ENCODE measurements at regions not wholly inside any gene's neighbourhood (a gene's known extent, or its start where the extent isn't known, plus 50 kb on each side); places are given as distances from the start of the nearest gene placed in this dataset.

- Mint-ChIP-seq H3K4me1 (ENCODE audit: low read depth) (no peaks in the 10 kb centered on the region), H3K36me3 (ENCODE audit: low read depth) (no peaks in the 10 kb centered on the region), H3K27ac (ENCODE audit: unreplicated experiment) (no peak overlapping the region), H3K9me3 (ENCODE audit: low read depth) (peaks cover 6% of the 10 kb centered on the region), H3K4me3 (ENCODE audit: unreplicated experiment) (no peak overlapping the region), H3K27me3 (ENCODE audit: low read depth) (peaks cover 8% of the 10 kb centered on the region)
- TF ChIP-seq CTCF (IDR thresholded peaks at IDR 0.05) = no peak
- DNase-seq (ENCODE audit: low spot score) = no peak
Measured at GRCh38 chr4:89616382-89616781, 220.6 kb downstream of the SNCA start.

GRCh38 chr4:89615051-89615450 is 221.9 kb downstream of the SNCA start:
- Mint-ChIP-seq H3K4me1 (ENCODE audit: low read depth) (no peaks in the 10 kb centered on the region), H3K27me3 (ENCODE audit: low read depth) (peaks cover 13% of the 10 kb centered on the region), H3K9me3 (ENCODE audit: low read depth) (peaks cover 10% of the 10 kb centered on the region), H3K36me3 (ENCODE audit: low read depth) (no peaks in the 10 kb centered on the region), H3K27ac (ENCODE audit: unreplicated experiment) (no peak overlapping the region), H3K4me3 (ENCODE audit: unreplicated experiment) (no peak overlapping the region)
- no peak for DNase-seq (ENCODE audit: low spot score)
- TF ChIP-seq CTCF (IDR thresholded peaks at IDR 0.05) = no peak

GRCh38 chr4:89614155-89614554 is 222.8 kb downstream of the SNCA start:
- Mint-ChIP-seq H3K4me3 (ENCODE audit: unreplicated experiment) (no peak overlapping the region), H3K36me3 (ENCODE audit: low read depth) (no peaks in the 10 kb centered on the region), H3K27ac (ENCODE audit: unreplicated experiment) (no peak overlapping the region), H3K9me3 (ENCODE audit: low read depth) (peaks cover 10% of the 10 kb centered on the region), H3K4me1 (ENCODE audit: low read depth) (no peaks in the 10 kb centered on the region), H3K27me3 (ENCODE audit: low read depth) (peaks cover 13% of the 10 kb centered on the region)
- DNase-seq (ENCODE audit: low spot score) = no peak
- TF ChIP-seq CTCF (IDR thresholded peaks at IDR 0.05) = no peak

- Mint-ChIP-seq H3K4me1 (ENCODE audit: low read depth) (no peaks in the 10 kb centered on the region), H3K36me3 (ENCODE audit: low read depth) (no peaks in the 10 kb centered on the region), H3K9me3 (ENCODE audit: low read depth) (peaks cover 10% of the 10 kb centered on the region), H3K4me3 (ENCODE audit: unreplicated experiment) (no peak overlapping the region), H3K27ac (ENCODE audit: unreplicated experiment) (no peak overlapping the region), H3K27me3 (ENCODE audit: low read depth) (peaks cover 13% of the 10 kb centered on the region)
- DNase-seq (ENCODE audit: low spot score) = no peak
- TF ChIP-seq CTCF (IDR thresholded peaks at IDR 0.05) = no peak
Measured at GRCh38 chr4:89610236-89610635, 226.7 kb downstream of the SNCA start.

GRCh38 chr4:89609756-89610155 is 227.2 kb downstream of the SNCA start:
- no peak for TF ChIP-seq CTCF (IDR thresholded peaks at IDR 0.05)
- no peak for DNase-seq (ENCODE audit: low spot score)
- Mint-ChIP-seq H3K9me3 (ENCODE audit: low read depth) (peaks cover 13% of the 10 kb centered on the region), H3K27ac (ENCODE audit: unreplicated experiment) (no peak overlapping the region), H3K36me3 (ENCODE audit: low read depth) (no peaks in the 10 kb centered on the region), H3K4me1 (ENCODE audit: low read depth) (no peaks in the 10 kb centered on the region), H3K27me3 (ENCODE audit: low read depth) (peaks cover 13% of the 10 kb centered on the region), H3K4me3 (ENCODE audit: unreplicated experiment) (no peak overlapping the region)
